GM12878 (cell line): ENCODE measurements at regions not wholly inside any gene's neighbourhood (a gene's known extent, or its start where the extent isn't known, plus 50 kb on each side); places are given as distances from the start of the nearest gene placed in this dataset.

Experiments used
- ATAC-seq: fragments of 200-7000 bp; cut with Tn5 transposase; 3 replicates; pipeline ENCODE4 v1.9.1; 2020; ENCODE audit warnings: mild to moderate bottlenecking, moderate library complexity
- BruUV-seq: library from RNA; stranded (reverse); fragments of 400-500 nt; replicated peaks from 2 replicates; lab custom pipeline; 2021; lab: Mats Ljungman, UMichigan
- CTCF ChIA-PET: fragments of 300-600 bp; sonication (Branson Sonifier 250); formaldehyde crosslinking; extraction: SDS; loops from one replicate; lab custom pipeline; 2021; ENCODE audit warnings: inconsistent platforms; lab: Yijun Ruan, JAX
- POLR2A ChIA-PET: fragments of 350-600 bp; formaldehyde crosslinking; extraction: SDS; loops from one replicate; lab custom pipeline; 2021; ENCODE audit warnings: inconsistent platforms; lab: Charles Lee
- RAD21 ChIA-PET: fragments of 300-600 bp; sonication (Branson Sonifier 250); formaldehyde crosslinking; loops from one replicate; lab custom pipeline; 2023; ENCODE audit warnings: antibody characterized with exemption; ENCODE audit not compliant: unreplicated experiment; lab: Charles Lee
- SMC1A ChIA-PET: fragments of 300-600 bp; sonication (Branson Sonifier 250); formaldehyde crosslinking; loops from one replicate; lab custom pipeline; 2023; ENCODE audit not compliant: unreplicated experiment, uncharacterized antibody; lab: Charles Lee
- DNase-seq: peaks from one replicate; pipeline ENCODE4 v3.0.0-alpha.2; 2011; ENCODE audit warnings: low read depth, low spot score
- FAIRE-seq: peaks from 3 replicates; lab custom pipeline; 2011; peaks lifted over from hg19 to GRCh38; lab: Jason Lieb, UNC
- H2AFZ ChIP-seq: 2 replicates; pipeline ENCODE4 v1.6.0; 2011; ENCODE audit warnings: low read depth, low read length, control low read depth; ENCODE audit not compliant: control insufficient read depth
- H3K27ac ChIP-seq: 2 replicates; pipeline ENCODE4 v1.5.1; 2011; ENCODE audit warnings: control low read depth; ENCODE audit not compliant: control insufficient read depth, insufficient read depth
- H3K27me3 ChIP-seq, 2 experiments: replicated peaks in 1 of 2; 2 replicates each; pipeline versions ENCODE4 v1.6.0 to v1.6.1; 2011; ENCODE audit warnings: low read length in 1 of 2; ENCODE audit not compliant: control insufficient read depth in 2 of 2, insufficient read depth in 2 of 2
- H3K36me3 ChIP-seq, 2 experiments: 2 replicates each; pipeline ENCODE4 v1.5.1; 2011; ENCODE audit warnings: low read length in 1 of 2; ENCODE audit not compliant: control insufficient read depth in 2 of 2, insufficient read depth in 2 of 2
- H3K4me1 ChIP-seq: 2 replicates; pipeline ENCODE4 v1.6.1; 2011; ENCODE audit warnings: mild to moderate bottlenecking, low read length, moderate library complexity, mixed read lengths; ENCODE audit not compliant: control insufficient read depth, insufficient read depth
- H3K4me2 ChIP-seq: 2 replicates; pipeline ENCODE4 v1.6.0; 2011; ENCODE audit warnings: control low read depth; ENCODE audit not compliant: control insufficient read depth, insufficient read depth
- H3K4me3 ChIP-seq: fragments of 200-600 bp; sonication (generic); 2 replicates; pipeline ENCODE4 v1.5.1; 2016
- H3K79me2 ChIP-seq: 2 replicates; pipeline ENCODE4 v1.6.0; 2011; ENCODE audit warnings: low read length; ENCODE audit not compliant: control insufficient read depth, insufficient read depth
- H3K9ac ChIP-seq: 2 replicates; pipeline ENCODE4 v1.8.0; 2011; ENCODE audit warnings: low read length, control low read depth, mixed read lengths; ENCODE audit not compliant: control insufficient read depth, insufficient read depth
- H3K9me3 ChIP-seq: replicated peaks from 3 replicates; pipeline ENCODE4 v1.5.1; 2011; ENCODE audit warnings: mild to moderate bottlenecking, low read length; ENCODE audit not compliant: control insufficient read depth, insufficient read depth
- H4K20me1 ChIP-seq: 2 replicates; pipeline ENCODE4 v1.6.0; 2011; ENCODE audit not compliant: control insufficient read depth, insufficient read depth
- ASH2L ChIP-seq: fragments of 300-600, 200-600 bp; sonication (generic); IDR thresholded peaks from 2 replicates; pipeline ENCODE4 v1.6.1; 2017; ENCODE audit warnings: low read depth, mild to moderate bottlenecking, borderline replicate concordance
- CHD2 ChIP-seq: IDR thresholded peaks from 2 replicates; pipeline ENCODE4 v1.6.1; 2011; ENCODE audit warnings: low read depth, low read length, improper control_type of control experiment, borderline replicate concordance
- HDAC6 ChIP-seq: fragments of 200-600 bp; sonication (generic); IDR thresholded peaks from one replicate; pipeline ENCODE4 v1.8.0; 2017; ENCODE audit warnings: antibody characterized with exemption; ENCODE audit not compliant: unreplicated experiment
- KDM1A ChIP-seq: fragments of 200-600 bp; sonication (generic); IDR thresholded peaks from 2 replicates; pipeline ENCODE4 v1.6.1; 2016; ENCODE audit warnings: borderline replicate concordance
- NBN ChIP-seq: fragments of 450-650 bp; IDR thresholded peaks from 2 replicates; pipeline ENCODE4 v1.6.1; 2016
- POLR2AphosphoS5 ChIP-seq: IDR thresholded peaks from 2 replicates; pipeline ENCODE4 v1.6.1; 2011; ENCODE audit warnings: mild to moderate bottlenecking, low read length, inconsistent platforms
- ZBTB33 ChIP-seq: fragments of 450-650 bp; IDR thresholded peaks from 2 replicates; pipeline ENCODE4 v1.6.1; 2017; ENCODE audit warnings: mild to moderate bottlenecking
- ZNF24 ChIP-seq: fragments of 450-650 bp; IDR thresholded peaks from 2 replicates; pipeline ENCODE4 v1.6.1; 2017; ENCODE audit warnings: antibody characterized with exemption, mild to moderate bottlenecking
- WGBS: methylation state at CpG from one replicate; pipeline ENCODE4 v1.1.6; 2016; ENCODE audit warnings: low lambda C conversion rate; ENCODE audit not compliant: insufficient replicate concordance, insufficient coverage; ENCODE audit errors: missing lambda C conversion rate; 5-methylcytosine and 5-hydroxymethylcytosine counted together
- in situ Hi-C: fragments of 300-500 bp; cut with MboI; formaldehyde crosslinking; loops from 9 replicates; pipeline ENCODE4 v1.14.3; 2018; ENCODE audit warnings: mixed read lengths
- intact Hi-C: fragments of 100-400 bp; cut with micrococcal nuclease; formaldehyde crosslinking; loops from one replicate; pipeline ENCODE4 v1.14.2; 2022; ENCODE audit not compliant: unreplicated experiment

GRCh38 chr18:6479699-6480098, 65.0 kb upstream of the L3MBTL4 start:
- no peak for FAIRE-seq
- DNase-seq = no peak
- intact Hi-C loops = no loop called here
- H3K27me3 ChIP-seq = no peaks in the 10 kb centered on the region
- no peak overlapping the region for H2AFZ ChIP-seq
- POLR2A ChIA-PET = no interaction called here
- no TSS peak for BruUV-seq
- no peaks in the 10 kb centered on the region for H3K9me3 ChIP-seq
- TF ChIP-seq ZBTB33 (no peak), POLR2AphosphoS5 (no peak), NBN (no peak), CHD2 (no peak), ASH2L (no peak), HDAC6 (no peak), ZNF24 (no peak), KDM1A (no peak)
- no peak for ATAC-seq
- SMC1A ChIA-PET = interaction anchor here (1.4 kb wide), 1 partner anchor 601 kb away, joined by 3 read pairs; no protein-coding TSS in a partner anchor
- H3K79me2 ChIP-seq = no peaks in the 10 kb centered on the region
- H3K4me3 ChIP-seq = no peak overlapping the region
- no peak overlapping the region for H3K27ac ChIP-seq
- H3K36me3 ChIP-seq = no peaks in the 10 kb centered on the region
- in situ Hi-C loops = loop anchor here (5.0 kb wide), 1 partner anchor 48 kb away; no protein-coding TSS in a partner anchor
- H3K9ac ChIP-seq = no peak overlapping the region
- CTCF ChIA-PET = interaction anchor here (1.3 kb wide), 1 partner anchor 600 kb away, joined by 3 read pairs; no protein-coding TSS in a partner anchor
- H4K20me1 ChIP-seq = no peaks in the 10 kb centered on the region
- RAD21 ChIA-PET = no interaction called here
- no peak overlapping the region for H3K4me2 ChIP-seq
- H3K4me1 ChIP-seq = no peaks in the 10 kb centered on the region
- WGBS = 66% methylated on average over 4 of the region's 4 CpGs
